PFSK-1 (cell line): ENCODE measurements at regions not wholly inside any gene's neighbourhood (a gene's known extent, or its start where the extent isn't known, plus 50 kb on each side); places are given as distances from the start of the nearest gene placed in this dataset.

ENCODE experiments used
- POLR2AphosphoS5 ChIP-seq: IDR thresholded peaks from 2 replicates; pipeline ENCODE4 v1.6.1; 2012; ENCODE audit warnings: low read depth, mild to moderate bottlenecking, control low read depth, low read length, moderate library complexity
- REST ChIP-seq, 2 experiments: IDR thresholded peaks; 2 replicates each; pipeline versions ENCODE4 v1.6.1 to v1.8.0; 2011 to 2012; ENCODE audit warnings: low read depth in 2 of 2, low read length in 2 of 2, control low read depth in 1 of 2, inconsistent platforms in 1 of 2, mild to moderate bottlenecking in 1 of 2, moderate library complexity in 1 of 2; ENCODE audit not compliant: insufficient read depth in 1 of 2

- TF ChIP-seq REST (IDR thresholded peaks at IDR 0.05; ENCODE audit: insufficient read depth in 1 of 2, low read depth in 2 of 2, low read length in 2 of 2) (no peak), POLR2AphosphoS5 (no peak)
Observed at GRCh38 chr1:244937099-244937498, 72.8 kb upstream of the HNRNPU start.
